Panc1 (cell line): ENCODE measurements at regions not wholly inside any gene's neighbourhood (a gene's known extent, or its start where the extent isn't known, plus 50 kb on each side); places are given as distances from the start of the nearest gene placed in this dataset.

ENCODE experiments used
- ATAC-seq: fragments of 200-7000 bp; cut with Tn5 transposase; 2 replicates; pipeline ENCODE4 v1.9.1; 2020; ENCODE audit warnings: mild to moderate bottlenecking, moderate library complexity
- BruUV-seq: library from RNA; stranded (reverse); fragments of 400-500 nt; replicated peaks from 2 replicates; lab custom pipeline; 2021; lab: Mats Ljungman, UMichigan
- CTCF ChIA-PET: fragments of 300-600 bp; sonication (Branson Sonifier 250); formaldehyde crosslinking; loops from one replicate; lab custom pipeline; 2022; ENCODE audit warnings: antibody characterized with exemption; lab: Charles Lee
- POLR2A ChIA-PET: fragments of 300-600 bp; sonication (Branson Sonifier 250); formaldehyde crosslinking; loops from one replicate; lab custom pipeline; 2022; ENCODE audit warnings: antibody characterized with exemption; lab: Charles Lee
- DNase-seq: peaks from one replicate; pipeline ENCODE4 v3.0.0-alpha.2; 2010; ENCODE audit warnings: low read depth, low spot score
- H3K27ac ChIP-seq: 2 replicates; pipeline ENCODE4 v1.5.1; 2011; ENCODE audit warnings: mild to moderate bottlenecking, low read length, inconsistent platforms
- H3K27me3 ChIP-seq: fragments of 200-500 bp; sonication (Bioruptor generic); 2 replicates; pipeline ENCODE4 v1.6.0; 2014; ENCODE audit warnings: low read length, inconsistent platforms; ENCODE audit not compliant: control insufficient read depth, insufficient read depth
- H3K36me3 ChIP-seq: fragments of 200-500 bp; sonication (Bioruptor generic); 2 replicates; pipeline ENCODE4 v1.5.1; 2014; ENCODE audit warnings: inconsistent platforms, mild to moderate bottlenecking, low read length, moderate library complexity; ENCODE audit not compliant: control insufficient read depth, insufficient read depth
- H3K4me1 ChIP-seq: 2 replicates; pipeline ENCODE4 v1.5.1; 2011; ENCODE audit warnings: inconsistent platforms, mild to moderate bottlenecking, low read length, moderate library complexity; ENCODE audit not compliant: control insufficient read depth, insufficient read depth
- H3K4me3 ChIP-seq, 2 experiments: 2 replicates each; pipeline ENCODE4 v1.5.1; 2011 to 2012; ENCODE audit warnings: low read depth in 2 of 2, low read length in 2 of 2, mild to moderate bottlenecking in 2 of 2, inconsistent platforms in 1 of 2, moderate library complexity in 1 of 2
- H3K9me3 ChIP-seq: fragments of 200-500 bp; sonication (Bioruptor generic); 2 replicates; pipeline ENCODE4 v1.5.1; 2014; ENCODE audit warnings: low read depth, mild to moderate bottlenecking, inconsistent platforms, low read length, moderate library complexity; ENCODE audit not compliant: control insufficient read depth, insufficient read depth
- POLR2AphosphoS5 ChIP-seq: IDR thresholded peaks from 2 replicates; pipeline ENCODE4 v1.6.1; 2012; ENCODE audit warnings: mild to moderate bottlenecking, low read depth, low read length, moderate library complexity
- SIN3A ChIP-seq: IDR thresholded peaks from 2 replicates; pipeline ENCODE4 v1.6.1; 2012; ENCODE audit warnings: low read depth, mild to moderate bottlenecking, low read length, moderate library complexity, borderline replicate concordance; ENCODE audit not compliant: insufficient read depth
- TCF7L2 ChIP-seq: IDR thresholded peaks from 2 replicates; pipeline ENCODE4 v1.6.1; 2011; ENCODE audit warnings: mild to moderate bottlenecking, low read depth, low read length, inconsistent platforms
- in situ Hi-C: cut with HindIII; loops from 2 replicates; pipeline ENCODE4 v1.10.0; 2016; ENCODE audit warnings: low sequenced_read_pairs, low pct_unique_long_range_greater_than_20kb
- intact Hi-C: fragments of 100-400 bp; cut with micrococcal nuclease; formaldehyde crosslinking; loops from one replicate; pipeline ENCODE4 v1.10.0; 2022; ENCODE audit not compliant: unreplicated experiment
- TF ChIP-seq, protein P1 (sequence below): fragments of 450-650 bp; IDR thresholded peaks from 2 replicates; pipeline ENCODE4 v1.5.1; 2017; ENCODE audit warnings: mild to moderate bottlenecking
- TF ChIP-seq, protein P2 (sequence below), 2 experiments: IDR thresholded peaks; 2 replicates each; pipeline ENCODE4 v1.6.1; 2011 to 2012; ENCODE audit warnings: low read depth in 2 of 2, control low read depth in 1 of 2, low read length in 1 of 2, mild to moderate bottlenecking in 1 of 2, moderate library complexity in 1 of 2; ENCODE audit not compliant: insufficient read depth in 1 of 2

DNA sequence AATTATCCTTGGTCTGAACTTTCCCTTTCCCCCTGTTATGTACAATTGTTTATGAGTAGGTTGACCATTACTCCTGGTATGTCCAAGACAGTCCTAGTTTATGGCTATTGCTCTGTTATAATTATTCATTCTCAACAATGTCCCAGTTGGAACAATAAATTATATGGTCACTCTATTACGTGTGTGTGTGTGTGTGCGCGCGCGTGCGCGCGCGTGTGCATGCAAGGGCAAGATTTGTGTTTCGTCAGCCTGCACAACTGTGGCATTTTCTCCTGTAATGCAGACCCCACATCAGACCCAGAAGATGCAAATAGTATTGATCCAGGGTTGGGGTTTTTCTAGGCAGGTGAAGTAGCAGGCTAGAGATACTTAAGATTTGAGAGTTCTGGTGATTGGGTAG, 88.4 kb downstream of the ESM1 start:
- Histone ChIP-seq H3K27me3 (peaks cover 8% of the 10 kb centered on the region), H3K27ac (no peak overlapping the region), H3K9me3 (no peaks in the 10 kb centered on the region), H3K36me3 (no peaks in the 10 kb centered on the region), H3K4me3 (no peak overlapping the region), H3K4me1 (no peaks in the 10 kb centered on the region)
- ATAC-seq (no peak), DNase-seq (no peak)
- POLR2A ChIA-PET: interaction anchor here (0.7 kb wide), 1 partner anchor 269 kb away, joined by 3 read pairs; no protein-coding TSS in a partner anchor
- CTCF ChIA-PET: no interaction called here
- intact Hi-C loops: no loop called here
- BruUV-seq: no TSS peak
- TF ChIP-seq SIN3A (no peak), POLR2AphosphoS5 (no peak), TCF7L2 (no peak)
- TF ChIP-seq, protein P1, sequence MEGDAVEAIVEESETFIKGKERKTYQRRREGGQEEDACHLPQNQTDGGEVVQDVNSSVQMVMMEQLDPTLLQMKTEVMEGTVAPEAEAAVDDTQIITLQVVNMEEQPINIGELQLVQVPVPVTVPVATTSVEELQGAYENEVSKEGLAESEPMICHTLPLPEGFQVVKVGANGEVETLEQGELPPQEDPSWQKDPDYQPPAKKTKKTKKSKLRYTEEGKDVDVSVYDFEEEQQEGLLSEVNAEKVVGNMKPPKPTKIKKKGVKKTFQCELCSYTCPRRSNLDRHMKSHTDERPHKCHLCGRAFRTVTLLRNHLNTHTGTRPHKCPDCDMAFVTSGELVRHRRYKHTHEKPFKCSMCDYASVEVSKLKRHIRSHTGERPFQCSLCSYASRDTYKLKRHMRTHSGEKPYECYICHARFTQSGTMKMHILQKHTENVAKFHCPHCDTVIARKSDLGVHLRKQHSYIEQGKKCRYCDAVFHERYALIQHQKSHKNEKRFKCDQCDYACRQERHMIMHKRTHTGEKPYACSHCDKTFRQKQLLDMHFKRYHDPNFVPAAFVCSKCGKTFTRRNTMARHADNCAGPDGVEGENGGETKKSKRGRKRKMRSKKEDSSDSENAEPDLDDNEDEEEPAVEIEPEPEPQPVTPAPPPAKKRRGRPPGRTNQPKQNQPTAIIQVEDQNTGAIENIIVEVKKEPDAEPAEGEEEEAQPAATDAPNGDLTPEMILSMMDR: no peak
- TF ChIP-seq, protein P2, sequence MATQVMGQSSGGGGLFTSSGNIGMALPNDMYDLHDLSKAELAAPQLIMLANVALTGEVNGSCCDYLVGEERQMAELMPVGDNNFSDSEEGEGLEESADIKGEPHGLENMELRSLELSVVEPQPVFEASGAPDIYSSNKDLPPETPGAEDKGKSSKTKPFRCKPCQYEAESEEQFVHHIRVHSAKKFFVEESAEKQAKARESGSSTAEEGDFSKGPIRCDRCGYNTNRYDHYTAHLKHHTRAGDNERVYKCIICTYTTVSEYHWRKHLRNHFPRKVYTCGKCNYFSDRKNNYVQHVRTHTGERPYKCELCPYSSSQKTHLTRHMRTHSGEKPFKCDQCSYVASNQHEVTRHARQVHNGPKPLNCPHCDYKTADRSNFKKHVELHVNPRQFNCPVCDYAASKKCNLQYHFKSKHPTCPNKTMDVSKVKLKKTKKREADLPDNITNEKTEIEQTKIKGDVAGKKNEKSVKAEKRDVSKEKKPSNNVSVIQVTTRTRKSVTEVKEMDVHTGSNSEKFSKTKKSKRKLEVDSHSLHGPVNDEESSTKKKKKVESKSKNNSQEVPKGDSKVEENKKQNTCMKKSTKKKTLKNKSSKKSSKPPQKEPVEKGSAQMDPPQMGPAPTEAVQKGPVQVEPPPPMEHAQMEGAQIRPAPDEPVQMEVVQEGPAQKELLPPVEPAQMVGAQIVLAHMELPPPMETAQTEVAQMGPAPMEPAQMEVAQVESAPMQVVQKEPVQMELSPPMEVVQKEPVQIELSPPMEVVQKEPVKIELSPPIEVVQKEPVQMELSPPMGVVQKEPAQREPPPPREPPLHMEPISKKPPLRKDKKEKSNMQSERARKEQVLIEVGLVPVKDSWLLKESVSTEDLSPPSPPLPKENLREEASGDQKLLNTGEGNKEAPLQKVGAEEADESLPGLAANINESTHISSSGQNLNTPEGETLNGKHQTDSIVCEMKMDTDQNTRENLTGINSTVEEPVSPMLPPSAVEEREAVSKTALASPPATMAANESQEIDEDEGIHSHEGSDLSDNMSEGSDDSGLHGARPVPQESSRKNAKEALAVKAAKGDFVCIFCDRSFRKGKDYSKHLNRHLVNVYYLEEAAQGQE (IDR thresholded peaks at IDR 0.05; ENCODE audit: insufficient read depth in 1 of 2, low read depth in 2 of 2, low read length in 1 of 2): no peak
- in situ Hi-C loops: no loop called here

DNA sequence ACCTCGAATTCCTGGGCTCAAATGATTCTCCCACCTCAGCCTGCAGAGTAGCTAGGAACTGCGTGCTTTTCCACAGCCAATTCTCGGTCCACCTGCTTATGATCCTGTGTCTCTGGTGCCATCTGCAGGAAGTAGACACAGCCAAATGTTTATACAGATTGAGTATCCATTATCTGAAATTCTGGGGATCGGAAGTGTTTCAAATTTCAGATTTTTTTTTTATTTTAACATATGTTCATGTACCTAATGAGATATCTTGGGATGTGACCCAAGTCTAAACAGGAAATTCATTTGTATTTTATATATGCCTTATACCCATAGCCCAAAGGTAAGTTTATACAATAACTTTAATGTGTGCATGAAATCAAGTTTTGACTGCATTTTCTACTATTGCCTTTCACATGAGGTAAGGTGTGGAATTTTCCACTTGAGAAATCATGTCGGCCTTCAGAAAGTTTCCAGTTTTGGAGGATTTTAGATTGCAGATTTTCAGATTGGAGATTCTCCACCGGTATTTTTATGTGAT, 89.5 kb downstream of the ESM1 start:
- Histone ChIP-seq H3K9me3 (no peaks in the 10 kb centered on the region), H3K4me1 (no peaks in the 10 kb centered on the region), H3K4me3 (no peak overlapping the region), H3K27ac (no peak overlapping the region), H3K27me3 (peaks cover 6% of the 10 kb centered on the region; the same call in 1 of the 2 replicates), H3K36me3 (no peaks in the 10 kb centered on the region)
- BruUV-seq: no TSS peak
- DNase-seq: no peak
- POLR2A ChIA-PET: no interaction called here
- in situ Hi-C loops (no loop called here), intact Hi-C loops (no loop called here)
- peak; percentile 71; the same call in 1 of the 2 replicates for ATAC-seq
- CTCF ChIA-PET: interaction anchor here (0.6 kb wide), 1 partner anchor 45 kb away, joined by 3 read pairs; no protein-coding TSS in a partner anchor
- TF ChIP-seq POLR2AphosphoS5 (no peak), TCF7L2 (no peak)
- TF ChIP-seq, protein P1: peak; percentile 63
- TF ChIP-seq, protein P2 (IDR thresholded peaks at IDR 0.05; ENCODE audit: insufficient read depth in 1 of 2, low read depth in 2 of 2, low read length in 1 of 2): no peak
